Mesendoderm (in vitro differentiated cells): ENCODE measurements at regions not wholly inside any gene's neighbourhood (a gene's known extent, or its start where the extent isn't known, plus 50 kb on each side); places are given as distances from the start of the nearest gene placed in this dataset.
A peak's percentile ranks its signal among the peaks of the same experiment; 100 is the strongest.

Experiments
- DNase-seq: peaks from one replicate; pipeline ENCODE4 v3.0.0; 2013
- H2AK5ac ChIP-seq: 2 replicates; pipeline ENCODE4 v1.6.1; 2013; ENCODE audit warnings: low read length, inconsistent platforms
- H2BK120ac ChIP-seq: 2 replicates; pipeline ENCODE4 v1.6.1; 2013; ENCODE audit warnings: low read depth, mild to moderate bottlenecking, low read length, moderate library complexity, mixed read lengths
- H2BK15ac ChIP-seq: replicated peaks from 2 replicates; pipeline ENCODE4 v1.6.1; 2013; ENCODE audit warnings: low read depth, mild to moderate bottlenecking, moderate library complexity
- H2BK5ac ChIP-seq: 2 replicates; pipeline ENCODE4 v1.6.1; 2013; ENCODE audit warnings: low read length, inconsistent platforms
- H3K18ac ChIP-seq: 2 replicates; pipeline ENCODE4 v1.6.1; 2013; ENCODE audit warnings: mild to moderate bottlenecking, low read length, mixed read lengths
- H3K23ac ChIP-seq: one replicate; pipeline ENCODE4 v1.6.1; 2013; ENCODE audit warnings: low read length
- H3K27ac ChIP-seq: 2 replicates; pipeline ENCODE4 v1.5.1; 2013; ENCODE audit warnings: low read depth, mild to moderate bottlenecking, inconsistent platforms, low read length, moderate library complexity
- H3K27me3 ChIP-seq: 2 replicates; pipeline ENCODE4 v1.6.1; 2013; ENCODE audit warnings: low read length, control low read depth, mild to moderate bottlenecking, inconsistent platforms; ENCODE audit not compliant: insufficient read depth, poor library complexity
- H3K36me3 ChIP-seq: 2 replicates; pipeline ENCODE4 v1.6.1; 2013; ENCODE audit warnings: low read length, inconsistent platforms; ENCODE audit not compliant: control insufficient read depth, insufficient read depth
- H3K4ac ChIP-seq: one replicate; pipeline ENCODE4 v1.6.1; 2013; ENCODE audit warnings: low read depth, mild to moderate bottlenecking, low read length, moderate library complexity
- H3K4me1 ChIP-seq: 2 replicates; pipeline ENCODE4 v1.6.1; 2013; ENCODE audit warnings: low read depth, low read length, inconsistent platforms; ENCODE audit not compliant: control insufficient read depth
- H3K4me2 ChIP-seq: 2 replicates; pipeline ENCODE4 v1.6.1; 2013; ENCODE audit warnings: low read length
- H3K4me3 ChIP-seq: 2 replicates; pipeline ENCODE4 v1.5.1; 2013; ENCODE audit warnings: mild to moderate bottlenecking, low read length
- H3K56ac ChIP-seq: one replicate; pipeline ENCODE4 v1.6.1; 2013; ENCODE audit warnings: low read length
- H3K79me1 ChIP-seq: 2 replicates; pipeline ENCODE4 v1.6.1; 2013; ENCODE audit warnings: low read length, inconsistent platforms
- H3K79me2 ChIP-seq: 2 replicates; pipeline ENCODE4 v1.6.1; 2013; ENCODE audit warnings: mild to moderate bottlenecking, low read length; ENCODE audit not compliant: control insufficient read depth, insufficient read depth
- H3K9ac ChIP-seq: 2 replicates; pipeline ENCODE4 v1.6.1; 2013; ENCODE audit warnings: low read length, inconsistent platforms
- H4K5ac ChIP-seq: one replicate; pipeline ENCODE4 v1.6.1; 2013; ENCODE audit warnings: low read length
- H4K8ac ChIP-seq: one replicate; pipeline ENCODE4 v1.6.1; 2013; ENCODE audit warnings: low read depth, mild to moderate bottlenecking, control low read depth, low read length, moderate library complexity
- WGBS: extraction: QIAGEN DNeasy Blood & Tissue Kit; methylation state at CpG from one replicate; pipeline ENCODE4 v1.1.7; 2013; ENCODE audit warnings: low lambda C conversion rate, missing lambda C conversion rate; ENCODE audit not compliant: insufficient coverage; ENCODE audit errors: extremely low coverage; 5-methylcytosine and 5-hydroxymethylcytosine counted together

DNA sequence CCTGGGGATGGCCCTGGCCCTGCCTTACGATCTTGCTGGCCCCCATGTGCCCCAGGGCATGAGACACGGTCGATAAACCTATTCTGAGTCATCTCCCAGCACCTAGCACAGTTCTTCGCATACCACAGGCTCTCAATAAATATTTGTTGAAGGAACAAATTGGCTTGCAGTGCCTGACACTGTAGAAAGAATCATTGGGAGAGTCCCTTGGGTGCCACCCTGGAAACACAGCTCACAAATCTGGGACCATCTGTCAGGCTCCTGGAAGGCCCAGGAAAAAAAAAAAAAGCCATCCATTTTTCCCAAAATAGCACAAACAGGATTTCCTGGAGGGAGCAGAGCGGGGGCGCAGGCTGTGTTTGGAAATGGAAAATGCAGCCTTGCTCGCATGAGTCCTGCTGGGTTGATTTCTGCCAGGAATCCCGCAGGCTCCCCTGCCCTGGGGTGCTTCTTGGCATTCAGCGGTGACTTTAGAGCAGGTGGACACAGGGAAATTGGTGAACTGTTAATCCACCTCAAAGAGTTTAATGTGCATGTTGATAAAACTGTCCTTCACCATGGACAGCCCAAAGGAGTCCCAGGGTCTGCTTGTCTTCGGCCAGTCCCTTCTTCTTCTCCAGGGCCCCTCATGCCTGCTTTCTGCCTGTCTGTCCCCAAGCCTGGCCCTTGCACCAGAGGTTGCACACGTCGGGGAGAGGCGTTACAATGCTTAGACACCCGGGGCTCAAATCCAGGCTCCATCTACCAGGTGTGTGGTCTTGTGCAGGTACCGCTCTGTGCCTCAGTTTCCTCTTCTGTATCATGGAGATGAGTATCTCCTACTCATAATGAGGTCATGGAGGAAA lies 106.1 kb upstream of the RFLNA start:
- H3K27ac ChIP-seq: no peak overlapping the region

DNA sequence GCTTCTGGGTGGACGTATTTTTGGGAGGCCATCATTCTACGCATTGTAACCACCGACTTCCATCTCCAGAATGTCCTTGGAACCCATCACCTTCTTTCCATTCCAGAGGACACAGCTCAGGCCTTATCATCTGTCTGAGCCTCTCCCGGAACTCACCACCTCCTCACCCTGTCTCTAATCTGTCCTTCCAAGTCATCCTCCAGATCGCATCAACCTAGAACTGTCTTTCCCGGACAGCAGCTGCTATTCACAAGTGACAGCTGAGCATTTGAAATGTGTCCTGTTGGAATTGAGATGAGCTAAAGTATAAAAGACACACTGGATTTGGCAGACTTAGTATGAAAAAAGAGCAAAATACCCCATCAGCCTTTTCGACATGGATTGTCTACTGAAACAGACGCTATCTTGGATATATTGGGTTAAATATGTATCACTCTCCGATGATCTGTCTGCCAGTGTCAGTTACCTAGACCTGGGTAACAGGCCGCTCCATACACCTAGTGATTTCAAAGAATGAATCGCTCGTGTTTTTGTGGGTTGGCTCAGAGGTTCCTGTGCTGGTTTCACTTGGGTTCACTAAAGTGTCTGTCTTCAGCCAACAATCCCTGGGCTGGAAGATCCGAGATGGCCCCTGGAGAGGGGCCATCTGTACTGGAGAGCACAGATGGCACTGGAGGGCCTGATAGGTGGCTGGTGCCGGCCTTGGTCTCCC lies 104.4 kb upstream of the RFLNA start:
- Histone ChIP-seq H3K27ac (no peak overlapping the region), H2BK120ac (no peak overlapping the region), H2BK5ac (no peak overlapping the region), H3K56ac (no peak overlapping the region), H3K18ac (no peak overlapping the region), H3K4ac (no peak overlapping the region), H3K23ac (no peak overlapping the region), H4K5ac (no peak overlapping the region), H4K8ac (no peak overlapping the region), H2AK5ac (no peak overlapping the region), H3K27me3 (no peaks in the 10 kb centered on the region), H2BK15ac (no peak overlapping the region), H3K79me1 (no peaks in the 10 kb centered on the region), H3K4me3 (no peak overlapping the region), H3K4me2 (no peak overlapping the region), H3K79me2 (no peaks in the 10 kb centered on the region), H3K9ac (no peak overlapping the region), H3K36me3 (no peaks in the 10 kb centered on the region), H3K4me1 (peaks cover 4% of the 10 kb centered on the region)
- DNase-seq: no peak
- WGBS: no CpG with 5 or more reads among the region's 14 CpGs

More for the DNA sequence above, 106.1 kb upstream of the RFLNA start:
- no peak overlapping the region for H3K4ac ChIP-seq
- H3K4me2 ChIP-seq: no peak overlapping the region
- peaks cover 4% of the 10 kb centered on the region for H3K4me1 ChIP-seq
- H3K4me3 ChIP-seq: no peak overlapping the region
- H3K27me3 ChIP-seq: no peaks in the 10 kb centered on the region
- peak; percentile 78 for DNase-seq
- no peak overlapping the region for H2BK120ac ChIP-seq
- H4K8ac ChIP-seq: no peak overlapping the region
- no peak overlapping the region for H3K18ac ChIP-seq
- WGBS: no CpG with 5 or more reads among the region's 15 CpGs
- no peak overlapping the region for H3K9ac ChIP-seq
- no peak overlapping the region for H2BK5ac ChIP-seq
- no peak overlapping the region for H2AK5ac ChIP-seq
- H3K36me3 ChIP-seq: no peaks in the 10 kb centered on the region
- no peaks in the 10 kb centered on the region for H3K79me1 ChIP-seq
- no peaks in the 10 kb centered on the region for H3K79me2 ChIP-seq
- H3K56ac ChIP-seq: no peak overlapping the region
- H2BK15ac ChIP-seq: no peak overlapping the region
- no peak overlapping the region for H4K5ac ChIP-seq
- H3K23ac ChIP-seq: no peak overlapping the region

DNA sequence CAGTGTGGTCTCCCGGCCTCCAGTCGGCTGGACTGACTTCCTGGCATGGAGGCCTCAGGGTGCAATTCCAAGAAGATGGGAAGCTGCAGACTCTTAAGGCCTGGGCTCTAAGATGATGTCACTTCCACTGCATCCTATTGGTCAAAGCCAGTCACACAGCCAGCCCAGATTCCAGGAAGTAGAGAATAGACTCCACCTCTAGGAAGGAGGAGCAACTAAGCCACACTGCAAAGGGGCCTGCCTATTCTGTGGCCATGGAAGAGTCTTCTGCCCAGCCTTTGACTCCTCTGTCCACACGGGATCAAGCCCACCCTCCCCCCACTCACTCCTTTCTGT lies 103.9 kb upstream of the RFLNA start:
- Histone ChIP-seq H3K27ac (no peak overlapping the region), H3K4me3 (no peak overlapping the region), H3K23ac (no peak overlapping the region), H4K8ac (no peak overlapping the region), H3K36me3 (no peaks in the 10 kb centered on the region), H3K18ac (no peak overlapping the region), H3K9ac (no peak overlapping the region), H3K27me3 (no peaks in the 10 kb centered on the region), H3K4me1 (peaks cover 4% of the 10 kb centered on the region), H2BK15ac (no peak overlapping the region), H3K4ac (no peak overlapping the region), H4K5ac (no peak overlapping the region), H3K79me2 (no peaks in the 10 kb centered on the region), H3K79me1 (no peaks in the 10 kb centered on the region), H3K56ac (no peak overlapping the region), H2BK5ac (no peak overlapping the region), H3K4me2 (no peak overlapping the region), H2BK120ac (no peak overlapping the region), H2AK5ac (no peak overlapping the region)
- WGBS: no CpG with 5 or more reads among the region's 3 CpGs
- peak; percentile 88 for DNase-seq

DNA sequence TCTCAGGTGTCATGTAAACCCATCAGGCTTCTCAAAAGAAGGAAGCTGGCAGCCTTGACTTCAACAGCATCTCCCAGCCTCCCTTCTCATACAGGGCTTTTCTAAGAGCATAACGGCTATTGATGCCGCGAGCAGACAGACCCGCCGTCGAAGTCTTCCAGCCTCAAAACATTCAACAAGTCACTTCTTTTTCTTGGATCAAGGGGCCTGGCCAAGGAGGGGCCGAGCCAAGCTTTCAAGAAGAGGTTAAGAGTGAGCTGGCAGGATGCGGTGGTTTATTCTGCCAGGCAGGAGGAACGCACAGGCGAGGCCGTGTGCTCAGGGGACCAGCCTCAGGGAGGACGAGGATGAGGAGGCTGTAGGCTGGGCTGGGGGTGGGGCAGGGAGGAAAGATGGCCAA lies 102.9 kb upstream of the RFLNA start:
- Histone ChIP-seq H3K56ac (no peak overlapping the region), H3K27ac (no peak overlapping the region), H2BK120ac (no peak overlapping the region), H2AK5ac (no peak overlapping the region), H3K23ac (no peak overlapping the region), H3K18ac (no peak overlapping the region), H3K4me3 (no peak overlapping the region), H3K79me2 (no peaks in the 10 kb centered on the region), H3K36me3 (no peaks in the 10 kb centered on the region), H4K8ac (no peak overlapping the region), H3K4me1 (peaks cover 4% of the 10 kb centered on the region), H2BK5ac (no peak overlapping the region), H3K4me2 (no peak overlapping the region), H3K9ac (no peak overlapping the region), H3K27me3 (no peaks in the 10 kb centered on the region), H3K4ac (no peak overlapping the region), H4K5ac (no peak overlapping the region), H2BK15ac (no peak overlapping the region), H3K79me1 (no peaks in the 10 kb centered on the region)
- no CpG with 5 or more reads among the region's 12 CpGs for whole genome bisulfite sequencing
- DNase-seq: no peak

DNA sequence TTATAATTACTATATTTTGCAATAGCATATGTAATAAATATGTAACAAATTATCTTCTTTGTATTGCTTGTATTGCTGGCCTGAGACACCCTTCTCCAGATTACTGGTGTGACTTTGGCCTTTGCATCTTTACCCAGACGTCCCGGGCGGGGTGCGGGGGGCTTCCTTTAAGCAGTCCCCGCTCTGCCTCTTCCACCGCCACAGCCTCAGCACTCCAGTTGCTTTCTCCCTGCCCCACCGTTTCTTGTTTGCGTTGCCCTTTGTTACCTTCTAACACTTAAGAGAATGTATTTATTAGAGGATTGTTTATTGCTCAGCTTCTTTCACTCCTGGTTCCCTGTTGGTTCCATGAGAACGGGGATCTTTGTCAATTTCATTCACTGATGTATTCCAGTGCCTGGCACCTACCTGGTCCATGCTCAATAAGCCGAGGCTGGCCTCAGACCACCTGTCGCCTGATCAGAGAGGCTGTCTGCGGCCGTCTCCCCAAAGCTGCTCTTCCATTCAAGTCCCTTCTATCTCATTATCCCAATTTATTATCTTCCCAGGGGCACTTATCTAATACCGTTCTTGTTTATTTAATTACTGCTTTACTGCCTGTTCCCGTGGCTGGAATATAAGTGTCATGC lies 100.5 kb upstream of the RFLNA start:
- no peaks in the 10 kb centered on the region for H3K79me1 ChIP-seq
- no peak overlapping the region for H4K5ac ChIP-seq
- no peak overlapping the region for H3K9ac ChIP-seq
- H3K36me3 ChIP-seq: no peaks in the 10 kb centered on the region
- no peak overlapping the region for H2BK5ac ChIP-seq
- H3K23ac ChIP-seq: no peak overlapping the region
- H3K4me3 ChIP-seq: no peak overlapping the region
- H2BK120ac ChIP-seq: no peak overlapping the region
- no peak overlapping the region for H4K8ac ChIP-seq
- no peaks in the 10 kb centered on the region for H3K4me1 ChIP-seq
- H2AK5ac ChIP-seq: no peak overlapping the region
- no CpG with 5 or more reads among the region's 15 CpGs for WGBS
- no peaks in the 10 kb centered on the region for H3K27me3 ChIP-seq
- no peak overlapping the region for H3K18ac ChIP-seq
- no peak overlapping the region for H3K27ac ChIP-seq
- H3K56ac ChIP-seq: no peak overlapping the region
- no peak overlapping the region for H3K4me2 ChIP-seq
- no peak overlapping the region for H2BK15ac ChIP-seq
- no peak overlapping the region for H3K4ac ChIP-seq
- no peak for DNase-seq
- no peaks in the 10 kb centered on the region for H3K79me2 ChIP-seq
